ENCODE measurements at regions not wholly inside any gene's neighbourhood (a gene's known extent, or its start where the extent isn't known, plus 50 kb on each side); places are given as distances from the start of the nearest gene placed in this dataset.

GRCh38 chr2:220371211-220371610 is 743.8 kb downstream of the SLC4A3 start:
- Histone ChIP-seq H2AFZ (ENCODE audit: low read length) (no peak overlapping the region), H3K4me3 (replicated peaks in 1 of 3; ENCODE audit: insufficient read depth in 1 of 3, low read depth in 2 of 3, low read length in 3 of 3) (no peak overlapping the region), H3K27me3 (ENCODE audit: control insufficient read depth in 1 of 2, insufficient read depth in 2 of 2, low read length in 2 of 2) (no peaks in the 10 kb centered on the region), H3K4me2 (ENCODE audit: low read depth, low read length) (no peak overlapping the region), H3K9me3 (ENCODE audit: low read length) (peaks cover 9% of the 10 kb centered on the region; the same call in 1 of the 2 replicates), H3K79me2 (ENCODE audit: insufficient read depth, low read length) (no peaks in the 10 kb centered on the region), H3K36me3 (replicated peaks in 1 of 2; ENCODE audit: control insufficient read depth in 1 of 2, insufficient read depth in 2 of 2, low read length in 2 of 2) (no peaks in the 10 kb centered on the region), H4K20me1 (ENCODE audit: insufficient read depth, low read length) (no peaks in the 10 kb centered on the region), H3K9ac (ENCODE audit: insufficient read depth, low read depth, low read length) (no peak overlapping the region), H3K27ac (ENCODE audit: extremely low read length, insufficient read depth, low read length) (no peak overlapping the region), H3K4me1 (ENCODE audit: insufficient read depth, low read length) (no peaks in the 10 kb centered on the region)
- ChIA-PET CTCF (ENCODE audit: low intra/inter-chr PET ratio, low total read pairs) (no interaction called here), POLR2A (no interaction called here)
- WGBS (ENCODE audit: low lambda C conversion rate), result 1% methylated on average over 2 of the region's 2 CpGs
- DNase-seq (ENCODE audit: low spot score) (no peak), FAIRE-seq (no peak), ATAC-seq (no peak)
- in situ Hi-C loops (cut with HindIII; ENCODE audit: extremely low pct_ligation_motif_present, low pct_unique_long_range_greater_than_20kb) (no loop called here), intact Hi-C loops (cut with micrococcal nuclease; ENCODE audit: unreplicated experiment) (no loop called here)
- no TSS peak for BruUV-seq (replicated peaks)
- no peak for TF ChIP-seq NR1H2 (CRISPR knock-in tag; IDR thresholded peaks at IDR 0.05; ENCODE audit: borderline replicate concordance, low read depth)
- TF ChIP-seq, protein P1, sequence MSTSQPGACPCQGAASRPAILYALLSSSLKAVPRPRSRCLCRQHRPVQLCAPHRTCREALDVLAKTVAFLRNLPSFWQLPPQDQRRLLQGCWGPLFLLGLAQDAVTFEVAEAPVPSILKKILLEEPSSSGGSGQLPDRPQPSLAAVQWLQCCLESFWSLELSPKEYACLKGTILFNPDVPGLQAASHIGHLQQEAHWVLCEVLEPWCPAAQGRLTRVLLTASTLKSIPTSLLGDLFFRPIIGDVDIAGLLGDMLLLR (CRISPR knock-in tag; IDR thresholded peaks at IDR 0.05), result no peak

GRCh38 chr2:220373878-220374277 is 746.4 kb downstream of the SLC4A3 start:
- WGBS (ENCODE audit: low lambda C conversion rate), result 2% methylated on average over 2 of the region's 2 CpGs
- ATAC-seq, result no peak
- DNase-seq (ENCODE audit: low spot score), result no peak
- Histone ChIP-seq H3K9me3 (ENCODE audit: low read length) (peaks cover 9% of the 10 kb centered on the region; the same call in 1 of the 2 replicates), H4K20me1 (ENCODE audit: insufficient read depth, low read length) (no peaks in the 10 kb centered on the region), H3K4me3 (replicated peaks in 1 of 3; ENCODE audit: insufficient read depth in 1 of 3, low read depth in 2 of 3, low read length in 3 of 3) (no peak overlapping the region), H3K4me1 (ENCODE audit: insufficient read depth, low read length) (no peaks in the 10 kb centered on the region), H3K79me2 (ENCODE audit: insufficient read depth, low read length) (no peaks in the 10 kb centered on the region), H3K9ac (ENCODE audit: insufficient read depth, low read depth, low read length) (no peak overlapping the region), H3K4me2 (ENCODE audit: low read depth, low read length) (no peak overlapping the region), H3K27me3 (ENCODE audit: control insufficient read depth in 1 of 2, insufficient read depth in 2 of 2, low read length in 2 of 2) (no peaks in the 10 kb centered on the region), H3K36me3 (replicated peaks in 1 of 2; ENCODE audit: control insufficient read depth in 1 of 2, insufficient read depth in 2 of 2, low read length in 2 of 2) (no peaks in the 10 kb centered on the region), H3K27ac (ENCODE audit: extremely low read length, insufficient read depth, low read length) (no peak overlapping the region), H2AFZ (ENCODE audit: low read length) (no peak overlapping the region)
- intact Hi-C loops (cut with micrococcal nuclease; ENCODE audit: unreplicated experiment) (no loop called here), in situ Hi-C loops (cut with HindIII; ENCODE audit: extremely low pct_ligation_motif_present, low pct_unique_long_range_greater_than_20kb) (no loop called here)
- POLR2A ChIA-PET, result no interaction called here
- BruUV-seq (replicated peaks), result no TSS peak
- CTCF ChIA-PET (ENCODE audit: low intra/inter-chr PET ratio, low total read pairs), result no interaction called here
- no peak for TF ChIP-seq SNAI1 (CRISPR knock-in tag; IDR thresholded peaks at IDR 0.05; ENCODE audit: borderline replicate concordance)
- TF ChIP-seq TAF1 (CRISPR knock-in tag; IDR thresholded peaks at IDR 0.05), result no peak
- TF ChIP-seq CHCHD3 (CRISPR knock-in tag; IDR thresholded peaks at IDR 0.05), result no peak
- TF ChIP-seq ZNF451 (CRISPR knock-in tag; IDR thresholded peaks at IDR 0.05), result no peak
- FAIRE-seq, result no peak
